ENCODE measurements at regions not wholly inside any gene's neighbourhood (a gene's known extent, or its start where the extent isn't known, plus 50 kb on each side); places are given as distances from the start of the nearest gene placed in this dataset.

GRCh38 chr4:107153956-107154355, 117.8 kb upstream of the DKK2 start:
- no peaks in the 10 kb centered on the region for H3K36me3 Mint-ChIP-seq (ENCODE audit: unreplicated experiment)
- peak overlapping the region; percentile 84 for H3K27ac Mint-ChIP-seq (ENCODE audit: unreplicated experiment)
- H3K9me3 Mint-ChIP-seq (ENCODE audit: unreplicated experiment): no peaks in the 10 kb centered on the region
- H3K4me3 Mint-ChIP-seq (ENCODE audit: unreplicated experiment): no peak overlapping the region
- no peak for DNase-seq (ENCODE audit: extremely low spot score, unreplicated experiment)
- H3K4me1 Mint-ChIP-seq (ENCODE audit: unreplicated experiment): peaks cover 72% of the 10 kb centered on the region
- TF ChIP-seq, protein P1, sequence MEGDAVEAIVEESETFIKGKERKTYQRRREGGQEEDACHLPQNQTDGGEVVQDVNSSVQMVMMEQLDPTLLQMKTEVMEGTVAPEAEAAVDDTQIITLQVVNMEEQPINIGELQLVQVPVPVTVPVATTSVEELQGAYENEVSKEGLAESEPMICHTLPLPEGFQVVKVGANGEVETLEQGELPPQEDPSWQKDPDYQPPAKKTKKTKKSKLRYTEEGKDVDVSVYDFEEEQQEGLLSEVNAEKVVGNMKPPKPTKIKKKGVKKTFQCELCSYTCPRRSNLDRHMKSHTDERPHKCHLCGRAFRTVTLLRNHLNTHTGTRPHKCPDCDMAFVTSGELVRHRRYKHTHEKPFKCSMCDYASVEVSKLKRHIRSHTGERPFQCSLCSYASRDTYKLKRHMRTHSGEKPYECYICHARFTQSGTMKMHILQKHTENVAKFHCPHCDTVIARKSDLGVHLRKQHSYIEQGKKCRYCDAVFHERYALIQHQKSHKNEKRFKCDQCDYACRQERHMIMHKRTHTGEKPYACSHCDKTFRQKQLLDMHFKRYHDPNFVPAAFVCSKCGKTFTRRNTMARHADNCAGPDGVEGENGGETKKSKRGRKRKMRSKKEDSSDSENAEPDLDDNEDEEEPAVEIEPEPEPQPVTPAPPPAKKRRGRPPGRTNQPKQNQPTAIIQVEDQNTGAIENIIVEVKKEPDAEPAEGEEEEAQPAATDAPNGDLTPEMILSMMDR (IDR thresholded peaks at IDR 0.05): no peak
- no peaks in the 10 kb centered on the region for H3K27me3 Mint-ChIP-seq (ENCODE audit: unreplicated experiment)

- Mint-ChIP-seq H3K4me1 (ENCODE audit: unreplicated experiment) (peaks cover 78% of the 10 kb centered on the region), H3K36me3 (ENCODE audit: unreplicated experiment) (no peaks in the 10 kb centered on the region), H3K9me3 (ENCODE audit: unreplicated experiment) (no peaks in the 10 kb centered on the region), H3K4me3 (ENCODE audit: unreplicated experiment) (no peak overlapping the region), H3K27ac (ENCODE audit: unreplicated experiment) (peak overlapping the region; percentile 97), H3K27me3 (ENCODE audit: unreplicated experiment) (no peaks in the 10 kb centered on the region)
- TF ChIP-seq, protein P1 (IDR thresholded peaks at IDR 0.05): peak; percentile 51
- no peak for DNase-seq (ENCODE audit: extremely low spot score, unreplicated experiment)
Observed at GRCh38 chr4:107153228-107153627, 117.1 kb upstream of the DKK2 start.

DNA sequence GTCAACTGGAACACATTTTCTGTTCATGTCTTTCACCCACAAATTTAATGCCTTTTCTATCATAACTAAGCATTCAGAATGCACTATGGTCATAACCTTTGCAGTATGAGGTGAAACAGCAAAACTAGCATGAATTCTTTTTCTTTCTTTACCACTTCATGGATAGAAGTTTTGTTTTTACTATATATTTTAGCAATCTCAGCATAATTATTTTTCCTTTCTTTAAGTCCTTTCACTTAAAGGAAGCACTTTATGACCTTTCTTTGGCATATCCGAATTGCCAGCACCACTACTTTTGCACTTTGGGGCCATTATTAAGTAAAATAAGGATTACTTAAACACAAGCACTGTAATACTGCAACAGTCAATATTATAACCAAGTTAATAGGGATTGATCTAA, 115.1 kb upstream of the DKK2 start:
- no peaks in the 10 kb centered on the region for H3K27me3 Mint-ChIP-seq (ENCODE audit: unreplicated experiment)
- no peak for DNase-seq (ENCODE audit: extremely low spot score, unreplicated experiment)
- peak overlapping the region; percentile 97 for H3K27ac Mint-ChIP-seq (ENCODE audit: unreplicated experiment)
- TF ChIP-seq, protein P1 (IDR thresholded peaks at IDR 0.05): no peak
- peaks cover 81% of the 10 kb centered on the region for H3K4me1 Mint-ChIP-seq (ENCODE audit: unreplicated experiment)
- no peak overlapping the region for H3K4me3 Mint-ChIP-seq (ENCODE audit: unreplicated experiment)
- H3K36me3 Mint-ChIP-seq (ENCODE audit: unreplicated experiment): no peaks in the 10 kb centered on the region
- H3K9me3 Mint-ChIP-seq (ENCODE audit: unreplicated experiment): no peaks in the 10 kb centered on the region

GRCh38 chr4:107148904-107149303, 112.8 kb upstream of the DKK2 start:
- no peak for DNase-seq (ENCODE audit: extremely low spot score, unreplicated experiment)
- H3K27ac Mint-ChIP-seq (ENCODE audit: unreplicated experiment): peak overlapping the region; percentile 88
- peaks cover 72% of the 10 kb centered on the region for H3K4me1 Mint-ChIP-seq (ENCODE audit: unreplicated experiment)
- H3K27me3 Mint-ChIP-seq (ENCODE audit: unreplicated experiment): no peaks in the 10 kb centered on the region
- H3K36me3 Mint-ChIP-seq (ENCODE audit: unreplicated experiment): no peaks in the 10 kb centered on the region
- H3K4me3 Mint-ChIP-seq (ENCODE audit: unreplicated experiment): no peak overlapping the region
- no peaks in the 10 kb centered on the region for H3K9me3 Mint-ChIP-seq (ENCODE audit: unreplicated experiment)
- TF ChIP-seq, protein P1 (IDR thresholded peaks at IDR 0.05): no peak

GRCh38 chr4:107147873-107148272, 111.8 kb upstream of the DKK2 start:
- peak overlapping the region; percentile 88 for H3K27ac Mint-ChIP-seq (ENCODE audit: unreplicated experiment)
- H3K27me3 Mint-ChIP-seq (ENCODE audit: unreplicated experiment): no peaks in the 10 kb centered on the region
- H3K4me3 Mint-ChIP-seq (ENCODE audit: unreplicated experiment): no peak overlapping the region
- H3K9me3 Mint-ChIP-seq (ENCODE audit: unreplicated experiment): no peaks in the 10 kb centered on the region
- TF ChIP-seq, protein P1 (IDR thresholded peaks at IDR 0.05): no peak
- H3K4me1 Mint-ChIP-seq (ENCODE audit: unreplicated experiment): peaks cover 66% of the 10 kb centered on the region
- DNase-seq (ENCODE audit: extremely low spot score, unreplicated experiment): no peak
- no peaks in the 10 kb centered on the region for H3K36me3 Mint-ChIP-seq (ENCODE audit: unreplicated experiment)

Data from osteocyte (in vitro differentiated cells).